SH-SY5Y (cell line): ENCODE measurements at regions not wholly inside any gene's neighbourhood (a gene's known extent, or its start where the extent isn't known, plus 50 kb on each side); places are given as distances from the start of the nearest gene placed in this dataset.

ENCODE experiments used
- GATA2 ChIP-seq: IDR thresholded peaks from 2 replicates; pipeline ENCODE4 v1.6.1; 2011; ENCODE audit warnings: mild to moderate bottlenecking, low read depth, low read length
- GATA3 ChIP-seq: IDR thresholded peaks from 2 replicates; pipeline ENCODE4 v1.6.1; 2011; ENCODE audit warnings: low read depth, mild to moderate bottlenecking, low read length, moderate library complexity

- no peak for TF ChIP-seq GATA2
- TF ChIP-seq GATA3 = no peak
Observed at GRCh38 chr6:33955566-33955965, 151.8 kb upstream of the MLN start.
